ENCODE measurements at regions not wholly inside any gene's neighbourhood (a gene's known extent, or its start where the extent isn't known, plus 50 kb on each side); places are given as distances from the start of the nearest gene placed in this dataset.

DNA sequence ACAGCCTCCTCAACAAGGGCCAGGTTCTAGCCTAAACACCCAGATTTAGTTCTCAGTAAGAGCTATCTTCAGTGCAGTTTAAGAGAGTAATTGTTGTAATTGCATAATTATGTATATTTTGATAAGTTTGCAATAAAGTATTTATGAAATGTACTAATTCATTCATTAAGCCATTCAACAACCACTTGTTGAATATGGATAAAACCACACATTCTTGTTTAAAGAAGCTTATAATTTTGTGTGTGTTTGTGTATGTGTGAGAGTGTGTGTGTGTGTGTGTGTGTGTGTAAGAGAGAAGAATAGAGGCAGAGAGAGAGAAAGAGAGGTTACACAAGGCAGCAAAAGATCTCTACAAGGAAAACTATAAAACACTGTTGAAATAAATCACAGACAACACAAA lies 115.0 kb upstream of the SLC25A13 start:
- TF ChIP-seq, protein P1, sequence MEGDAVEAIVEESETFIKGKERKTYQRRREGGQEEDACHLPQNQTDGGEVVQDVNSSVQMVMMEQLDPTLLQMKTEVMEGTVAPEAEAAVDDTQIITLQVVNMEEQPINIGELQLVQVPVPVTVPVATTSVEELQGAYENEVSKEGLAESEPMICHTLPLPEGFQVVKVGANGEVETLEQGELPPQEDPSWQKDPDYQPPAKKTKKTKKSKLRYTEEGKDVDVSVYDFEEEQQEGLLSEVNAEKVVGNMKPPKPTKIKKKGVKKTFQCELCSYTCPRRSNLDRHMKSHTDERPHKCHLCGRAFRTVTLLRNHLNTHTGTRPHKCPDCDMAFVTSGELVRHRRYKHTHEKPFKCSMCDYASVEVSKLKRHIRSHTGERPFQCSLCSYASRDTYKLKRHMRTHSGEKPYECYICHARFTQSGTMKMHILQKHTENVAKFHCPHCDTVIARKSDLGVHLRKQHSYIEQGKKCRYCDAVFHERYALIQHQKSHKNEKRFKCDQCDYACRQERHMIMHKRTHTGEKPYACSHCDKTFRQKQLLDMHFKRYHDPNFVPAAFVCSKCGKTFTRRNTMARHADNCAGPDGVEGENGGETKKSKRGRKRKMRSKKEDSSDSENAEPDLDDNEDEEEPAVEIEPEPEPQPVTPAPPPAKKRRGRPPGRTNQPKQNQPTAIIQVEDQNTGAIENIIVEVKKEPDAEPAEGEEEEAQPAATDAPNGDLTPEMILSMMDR (IDR thresholded peaks at IDR 0.05): no peak
- TF ChIP-seq POLR2AphosphoS5 (IDR thresholded peaks at IDR 0.05): no peak
- TF ChIP-seq POLR2A (IDR thresholded peaks at IDR 0.05): no peak
- TF ChIP-seq EP300 (IDR thresholded peaks at IDR 0.05): no peak
